ENCODE measurements at regions not wholly inside any gene's neighbourhood (a gene's known extent, or its start where the extent isn't known, plus 50 kb on each side); places are given as distances from the start of the nearest gene placed in this dataset.

DNA sequence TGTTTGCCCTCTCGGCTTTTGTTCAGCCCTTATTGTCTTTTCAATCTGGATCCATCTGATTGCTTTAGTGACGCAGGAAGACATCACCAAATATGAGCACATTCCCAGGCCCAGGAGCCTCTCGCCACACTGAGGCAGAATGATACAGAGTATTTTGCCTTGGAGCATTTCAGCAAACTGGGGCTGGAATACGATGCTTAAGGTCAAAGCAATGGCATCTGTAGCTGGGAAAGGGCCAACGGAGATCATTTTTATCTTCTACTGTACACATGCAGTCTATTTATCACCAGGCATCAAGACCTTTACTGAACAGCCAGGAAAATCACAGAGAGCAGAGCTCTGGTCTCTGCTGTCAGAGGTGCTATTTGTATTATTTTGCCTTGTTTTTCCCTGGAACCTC is 655.3 kb downstream of the RNF144B start:
- no peak for DNase-seq

DNA sequence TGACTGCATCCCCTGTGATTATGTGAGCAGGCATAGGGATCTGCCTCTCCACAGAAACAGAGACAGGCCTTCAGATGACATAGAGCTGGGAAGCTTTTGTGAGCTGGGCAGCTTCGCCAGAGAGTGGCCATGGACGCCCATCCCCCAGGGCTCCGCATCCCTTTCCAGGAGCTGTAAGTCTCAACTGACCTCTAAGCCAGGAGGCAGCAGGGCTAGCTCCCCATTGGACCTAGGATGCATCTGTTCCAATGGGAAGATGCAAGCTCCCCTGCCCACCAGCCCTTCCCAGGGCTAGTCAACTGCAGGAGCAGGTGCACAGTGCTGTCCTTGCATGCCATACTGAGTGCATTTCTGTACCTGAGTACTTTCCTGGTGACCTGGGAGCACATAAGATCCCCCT is 663.6 kb downstream of the RNF144B start:
- no peak for DNase-seq

DNA sequence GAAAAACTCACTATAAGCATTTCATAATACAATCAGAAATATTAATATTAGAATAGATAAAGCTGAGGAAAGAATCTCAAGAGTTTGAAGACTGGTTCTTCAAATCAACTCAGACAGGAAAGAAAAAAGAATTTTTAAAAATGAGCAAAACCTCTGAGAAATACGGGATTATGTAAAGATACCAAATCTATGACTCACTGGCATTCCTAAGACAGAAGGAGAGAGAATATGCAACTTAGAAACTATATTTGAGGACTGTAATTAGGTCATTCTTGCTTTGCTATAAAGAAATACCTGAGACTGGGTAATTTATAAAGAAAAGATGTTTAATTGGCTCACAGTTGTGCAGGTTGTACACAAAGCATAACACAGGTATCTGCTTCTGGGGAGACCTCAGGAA is 665.1 kb downstream of the RNF144B start:
- no peak for DNase-seq

DNA sequence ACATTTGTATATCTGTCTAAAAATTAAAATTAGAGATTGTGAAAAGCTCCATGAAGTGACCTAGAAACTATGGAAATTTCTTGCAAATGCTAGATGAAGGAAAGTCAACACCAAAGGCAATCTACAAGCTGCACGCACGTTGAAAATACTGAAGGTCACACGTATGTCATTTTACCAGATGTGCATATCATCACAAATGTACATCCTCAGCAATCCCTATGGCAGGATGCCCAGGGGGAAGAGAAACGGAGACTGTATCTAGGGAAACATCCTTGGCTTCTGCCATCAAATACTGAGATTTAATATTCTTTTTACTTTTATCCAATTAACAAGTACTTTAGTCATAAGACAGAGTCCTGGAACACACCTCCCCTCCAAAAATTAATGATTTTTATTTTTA is 672.0 kb downstream of the RNF144B start:
- DNase-seq, result no peak

DNA sequence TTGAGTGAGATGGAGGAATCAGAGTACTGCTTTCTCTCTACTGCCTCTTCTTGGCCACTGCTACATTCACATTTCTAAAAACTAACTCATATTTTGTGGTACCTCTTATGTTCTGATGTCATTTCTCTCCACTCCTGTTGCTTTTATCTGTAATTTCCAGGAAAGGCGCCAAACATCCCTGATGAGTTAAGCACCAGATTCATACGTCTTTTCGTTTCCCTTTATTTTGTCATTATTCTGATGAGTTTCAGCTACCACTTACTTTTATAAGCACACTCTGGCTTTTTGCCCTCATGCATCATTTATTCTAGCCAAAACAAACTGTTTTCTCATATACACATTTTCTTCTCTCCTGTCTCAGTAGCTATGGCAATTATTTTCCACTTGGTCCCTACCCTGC is 680.0 kb downstream of the RNF144B start:
- DNase-seq, result no peak

DNA sequence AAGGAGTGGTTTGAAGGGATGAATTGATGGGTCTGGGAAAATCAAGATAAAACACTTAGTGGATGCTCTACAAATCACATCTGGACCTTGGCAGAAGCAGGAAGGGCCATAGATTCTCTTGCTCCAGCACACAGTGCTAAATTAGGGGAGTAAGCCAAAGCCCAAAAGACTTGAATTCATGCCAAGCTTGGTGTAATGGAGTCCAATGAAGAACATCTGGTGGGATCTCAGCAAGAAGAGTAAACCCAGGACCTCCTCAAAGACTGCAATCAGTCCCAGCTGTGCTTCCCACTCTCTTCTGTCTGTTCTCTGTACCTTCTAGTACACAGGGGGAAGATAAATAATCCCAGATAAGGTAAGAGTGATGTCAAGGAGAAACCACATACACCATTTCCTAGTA is 683.4 kb downstream of the RNF144B start:
- no peak for DNase-seq

DNA sequence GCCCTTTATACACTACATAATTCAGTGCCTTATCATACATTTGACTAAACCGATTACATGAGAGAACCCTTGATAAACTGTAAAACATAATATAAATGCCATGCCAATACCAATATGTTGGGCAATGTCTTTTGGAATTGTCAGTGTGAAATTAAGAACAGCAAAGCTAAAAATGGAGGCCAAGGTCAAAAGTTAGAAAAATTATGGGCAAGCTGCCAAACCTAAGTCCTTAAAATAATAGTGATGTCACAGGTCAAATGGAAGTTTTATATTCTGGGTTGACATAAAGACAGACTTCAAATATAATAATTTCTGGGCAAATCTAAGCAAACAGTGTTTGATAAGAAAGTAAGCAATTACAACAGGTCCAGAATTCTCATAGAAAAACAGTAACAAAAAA is 696.7 kb downstream of the RNF144B start:
- no peak for DNase-seq

DNA sequence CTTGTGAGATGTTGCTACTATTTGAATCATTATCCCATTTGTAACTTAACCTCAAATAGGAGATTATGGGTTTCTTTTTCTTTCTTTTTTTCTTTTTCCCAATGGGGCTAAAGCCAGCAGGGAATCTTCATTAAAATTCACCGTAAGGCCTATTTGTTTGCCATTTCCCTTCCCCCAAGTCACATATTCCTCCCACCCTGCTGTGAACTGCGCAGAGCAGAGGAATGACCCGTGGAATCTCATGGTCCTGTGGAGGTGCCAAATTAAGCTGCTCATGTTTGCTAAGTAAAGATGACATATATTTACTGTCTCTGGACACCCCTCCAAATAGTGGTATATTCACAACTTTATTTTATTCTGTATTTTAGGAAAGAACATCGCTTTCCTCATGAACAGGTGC is 699.3 kb downstream of the RNF144B start:
- no peak for DNase-seq

DNA sequence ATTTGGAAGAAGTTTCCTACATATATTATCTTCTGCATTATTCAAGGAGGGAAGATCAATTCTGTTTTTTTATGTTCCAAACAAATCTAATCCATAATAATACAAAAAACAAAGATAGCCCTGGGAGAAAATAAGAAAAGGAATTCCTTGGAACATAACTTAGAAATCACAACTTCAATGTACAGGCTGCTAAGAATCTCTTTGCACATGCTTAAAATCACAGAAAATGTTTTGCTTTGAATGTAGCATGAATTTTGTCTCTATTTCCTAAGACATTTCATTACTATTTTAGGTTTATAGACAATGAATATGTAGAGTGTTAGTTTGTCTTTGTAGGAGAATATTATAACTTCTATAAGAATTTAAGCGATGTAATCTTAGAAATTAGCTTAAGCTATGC is 700.1 kb downstream of the RNF144B start:
- DNase-seq, result no peak

DNA sequence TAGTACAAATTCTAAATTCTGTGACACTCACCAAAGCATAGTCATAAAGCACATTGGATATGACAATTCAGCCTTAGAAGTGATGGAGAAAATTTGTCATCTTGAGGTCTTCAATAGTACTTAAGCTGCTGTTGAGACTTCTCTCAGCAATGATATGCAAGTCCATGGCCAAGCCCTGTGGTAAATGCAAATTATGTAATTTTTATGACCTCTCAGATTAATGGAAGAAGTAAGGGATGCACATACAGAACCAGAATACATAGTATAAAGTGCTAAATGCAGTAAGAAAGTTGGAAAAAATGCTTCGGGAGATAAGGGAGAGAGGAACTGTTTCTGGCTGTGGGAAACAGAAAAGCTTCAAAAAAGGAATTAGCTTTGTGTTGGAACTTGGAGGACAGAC is 700.7 kb downstream of the RNF144B start:
- DNase-seq, result no peak

DNA sequence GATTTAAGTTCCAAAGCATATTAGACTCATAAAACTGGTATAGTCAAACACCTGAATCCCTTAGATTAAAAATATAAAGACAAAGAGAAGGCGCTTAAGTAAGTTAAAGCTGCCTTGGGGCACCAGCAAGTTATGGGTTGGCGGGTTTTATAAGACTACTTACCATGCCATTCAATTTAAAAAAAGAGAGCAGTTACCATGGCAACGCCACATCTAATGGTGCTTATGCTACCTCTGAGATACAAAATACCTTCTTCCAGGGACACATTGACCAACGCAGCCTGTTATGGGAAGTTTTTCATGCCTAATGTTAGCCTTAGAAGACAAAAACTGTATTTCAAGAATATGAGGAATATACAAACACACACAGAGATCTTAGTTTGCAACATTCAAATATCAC is 713.6 kb downstream of the RNF144B start:
- no peak for DNase-seq

DNA sequence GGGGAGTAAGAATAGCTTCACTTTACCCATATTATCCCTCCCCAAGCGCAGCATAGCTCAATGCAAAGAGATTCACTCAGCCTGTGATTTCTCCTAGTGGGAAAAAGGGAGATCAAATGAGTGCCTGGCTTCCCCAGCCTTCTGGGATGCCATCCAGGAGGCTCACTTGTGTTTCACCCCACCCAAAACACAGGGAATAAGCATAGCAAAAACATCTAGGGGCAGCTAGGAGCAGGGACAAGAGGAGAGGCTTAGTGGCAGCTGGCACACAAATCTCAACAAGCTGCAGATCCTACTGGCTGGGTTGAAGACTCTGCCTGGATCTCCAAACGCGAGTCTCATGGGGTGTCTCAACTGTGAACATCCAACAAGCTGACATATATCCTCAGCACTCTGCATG is 715.8 kb downstream of the RNF144B start:
- DNase-seq, result no peak

DNA sequence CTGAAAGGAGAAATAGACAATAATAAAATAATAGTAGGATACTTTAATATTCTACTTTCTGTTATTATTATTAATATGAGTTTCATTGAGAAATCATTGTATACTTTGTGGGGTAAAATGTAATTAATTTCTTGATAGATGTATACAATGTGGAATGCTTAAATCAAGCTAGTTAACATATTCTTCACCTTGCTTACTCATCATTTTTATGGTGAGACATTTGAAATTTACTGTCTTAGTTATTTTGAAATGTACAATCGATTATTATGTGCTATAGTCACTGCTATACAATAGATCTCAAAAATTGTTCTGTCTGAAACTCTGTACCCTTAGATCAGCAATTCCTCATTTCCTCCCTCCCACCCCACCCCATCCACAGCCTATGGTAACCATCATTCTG is 720.3 kb downstream of the RNF144B start:
- DNase-seq, result no peak

DNA sequence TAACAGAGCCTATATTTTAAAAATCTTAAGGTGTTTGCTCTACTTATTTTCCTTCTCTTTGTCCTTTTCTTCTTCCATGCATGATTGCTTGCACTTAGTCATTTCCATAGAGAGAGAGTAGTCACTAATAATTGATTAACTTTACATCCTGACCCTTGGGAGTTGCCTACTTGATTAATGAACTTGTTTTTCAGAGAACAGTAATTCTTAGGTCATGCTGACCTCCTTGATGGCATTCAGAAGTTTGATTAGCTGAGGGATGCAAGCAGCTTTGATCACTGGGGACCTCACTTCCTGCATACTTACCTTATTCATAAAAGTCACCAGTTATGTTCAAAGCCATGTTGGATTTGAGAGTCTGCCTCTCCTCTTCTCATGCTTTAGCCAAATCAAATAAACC is 715.6 kb upstream of the ID4 start:
- DNase-seq, result no peak

DNA sequence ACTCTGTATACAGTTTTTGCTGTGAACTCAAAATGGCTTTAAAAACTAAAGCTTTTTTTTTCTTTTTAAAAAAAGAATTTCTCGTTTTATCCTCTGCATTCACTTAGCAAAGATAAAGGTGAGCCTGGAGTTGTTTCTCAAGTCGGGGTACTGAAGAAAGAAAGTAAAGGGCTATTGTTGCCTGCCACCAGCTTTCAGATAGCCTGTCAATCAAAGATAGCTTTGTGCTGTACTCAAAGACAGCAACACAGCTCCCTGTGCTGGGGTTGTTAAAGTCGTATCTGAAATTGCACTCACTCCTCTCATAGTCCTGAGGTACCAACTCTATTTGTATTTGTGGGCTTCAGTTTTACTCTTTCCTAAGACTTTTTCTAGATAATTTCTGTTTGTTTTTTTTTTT is 710.1 kb upstream of the ID4 start:
- DNase-seq, result no peak

DNA sequence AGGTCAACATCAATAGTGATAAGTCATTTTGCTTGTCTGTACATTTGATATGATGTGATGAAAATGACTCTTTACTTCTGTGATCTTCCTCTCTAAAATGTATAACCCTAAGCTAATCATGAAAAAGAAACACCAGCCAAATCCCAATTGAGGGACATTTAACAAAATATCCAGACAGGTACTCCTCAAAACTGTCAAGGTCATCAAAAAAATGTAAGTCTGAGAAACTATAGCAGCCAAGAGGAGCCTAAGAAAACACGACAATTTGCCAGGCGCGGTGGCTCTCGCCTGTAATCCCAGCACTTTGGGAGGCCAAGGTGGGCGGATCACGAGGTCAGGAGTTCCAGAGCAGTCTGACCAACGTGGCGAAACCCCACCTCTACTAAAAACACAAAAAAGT is 708.5 kb upstream of the ID4 start:
- no peak for DNase-seq

DNA sequence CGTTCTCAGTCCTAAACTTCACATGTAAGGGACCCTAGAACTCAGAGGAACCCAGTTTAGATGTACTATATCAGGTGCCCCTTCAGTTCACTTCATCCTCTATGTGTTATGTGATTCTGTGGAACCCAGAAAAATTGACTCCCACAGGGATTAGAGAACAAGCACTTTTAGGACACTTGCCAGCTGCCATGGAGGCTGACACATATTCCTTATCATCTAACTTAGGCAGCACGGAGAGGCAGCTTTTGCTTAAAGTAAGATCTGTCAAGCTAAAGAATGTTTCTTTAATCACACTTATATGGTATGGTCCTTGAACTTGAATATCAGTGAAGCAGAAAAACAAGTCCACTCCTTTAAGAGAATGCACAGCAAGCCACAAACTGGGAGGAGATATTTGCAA is 701.5 kb upstream of the ID4 start:
- DNase-seq, result no peak

DNA sequence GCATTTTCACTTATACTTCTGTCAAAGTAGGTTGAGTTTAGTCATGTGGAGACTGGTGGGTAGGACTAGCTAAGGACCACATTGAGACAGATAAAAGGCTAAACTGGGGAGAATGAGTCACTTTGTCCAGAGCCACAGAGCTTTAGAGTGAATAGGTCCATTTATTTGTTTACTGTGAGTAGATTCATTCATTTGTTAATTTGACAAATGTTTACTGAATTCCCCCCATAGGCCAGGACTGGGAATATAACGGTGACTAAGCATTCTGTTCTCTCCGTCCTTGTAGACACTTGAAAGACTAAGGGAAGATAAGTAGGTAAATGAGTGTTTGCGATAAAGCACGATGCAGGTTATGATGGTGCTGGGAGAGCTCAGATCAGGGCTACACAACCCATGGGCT is 699.7 kb upstream of the ID4 start:
- peak; percentile 22 for DNase-seq

DNA sequence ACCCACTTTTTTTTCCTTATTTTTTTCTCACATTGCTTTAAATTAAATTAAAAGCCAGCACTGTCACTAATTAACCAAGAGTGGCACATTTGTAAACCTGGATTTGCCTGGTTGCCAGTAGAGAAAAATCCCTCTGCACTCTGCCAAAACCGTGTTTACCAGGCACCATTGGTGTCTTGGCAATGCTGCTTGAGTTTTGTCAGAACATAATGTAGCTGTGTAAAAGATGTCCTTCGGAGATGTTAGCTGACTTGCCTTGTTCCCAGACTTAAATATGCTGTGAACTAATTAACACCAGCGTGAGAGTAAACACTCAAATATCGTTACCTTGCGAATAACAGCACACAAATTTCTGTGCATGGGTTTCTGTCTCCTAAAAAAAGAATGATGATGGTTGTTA is 694.9 kb upstream of the ID4 start:
- DNase-seq, result no peak

DNA sequence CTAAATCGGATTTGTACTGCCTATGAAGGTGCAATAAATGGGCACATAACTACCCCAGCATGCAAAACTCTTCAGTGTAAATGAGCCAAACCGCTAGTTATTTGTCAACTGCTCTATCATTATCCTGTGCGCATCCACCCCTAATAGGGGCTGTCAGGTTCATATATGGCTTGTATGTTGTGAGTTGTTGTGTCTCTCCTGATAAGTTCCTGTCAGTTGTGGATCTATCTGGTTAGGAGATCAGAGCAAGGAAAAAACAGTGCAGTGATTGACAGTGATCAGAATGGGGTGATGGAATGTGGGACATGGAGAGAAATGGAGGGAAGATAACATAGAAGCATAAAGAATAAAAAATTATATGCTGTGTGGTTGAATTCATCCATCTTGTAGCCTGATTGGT is 686.9 kb upstream of the ID4 start:
- DNase-seq, result no peak

DNA sequence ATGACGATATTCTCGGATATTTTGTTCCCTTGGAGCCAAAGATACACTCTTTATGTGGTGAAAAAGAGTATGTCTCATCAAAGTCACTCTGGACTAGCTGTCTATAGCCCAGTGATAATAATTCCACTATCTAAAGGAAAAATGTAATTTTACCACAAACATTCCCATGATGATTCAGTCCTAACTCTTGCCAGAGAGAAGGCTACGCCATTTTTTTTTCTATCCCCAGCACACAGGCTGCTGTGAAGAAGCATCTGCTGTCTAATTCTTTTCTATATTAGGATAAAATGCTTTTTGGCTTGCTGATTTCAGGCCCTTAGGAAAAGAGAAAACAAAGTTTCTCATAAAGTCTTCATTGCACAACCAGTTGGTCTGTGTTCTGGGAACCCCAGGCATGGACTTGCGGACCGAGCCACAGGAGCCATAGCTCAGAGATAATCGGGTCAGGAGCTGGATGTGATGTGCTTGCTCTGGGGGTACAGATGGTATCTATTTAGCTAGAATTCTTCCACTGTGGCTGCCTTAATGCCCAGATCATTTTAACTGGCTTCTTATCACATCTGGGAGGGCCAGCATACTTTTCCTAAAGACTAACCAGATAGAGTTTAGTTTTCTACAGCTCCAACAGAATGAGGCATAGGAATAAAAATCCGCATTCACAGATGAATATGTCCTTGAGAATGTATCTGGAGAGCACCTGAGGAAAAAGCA is 683.7 kb upstream of the ID4 start:
- no peak for DNase-seq

DNA sequence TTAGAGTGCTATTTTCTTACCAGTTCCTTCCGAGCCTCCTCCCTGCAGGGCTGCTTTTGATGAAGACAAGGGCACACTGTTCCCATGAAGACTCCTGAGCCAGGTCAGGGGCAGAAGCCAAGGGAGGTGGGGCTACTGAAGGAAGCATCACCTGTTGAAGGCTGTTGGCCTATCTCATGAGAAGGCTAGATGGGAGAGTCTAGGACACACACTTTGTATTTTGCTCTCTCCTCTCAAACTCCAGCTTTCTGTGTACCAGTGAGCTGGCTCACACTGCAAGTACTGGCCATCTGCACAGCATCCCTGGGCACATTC is 683.2 kb upstream of the ID4 start:
- no peak for DNase-seq

DNA sequence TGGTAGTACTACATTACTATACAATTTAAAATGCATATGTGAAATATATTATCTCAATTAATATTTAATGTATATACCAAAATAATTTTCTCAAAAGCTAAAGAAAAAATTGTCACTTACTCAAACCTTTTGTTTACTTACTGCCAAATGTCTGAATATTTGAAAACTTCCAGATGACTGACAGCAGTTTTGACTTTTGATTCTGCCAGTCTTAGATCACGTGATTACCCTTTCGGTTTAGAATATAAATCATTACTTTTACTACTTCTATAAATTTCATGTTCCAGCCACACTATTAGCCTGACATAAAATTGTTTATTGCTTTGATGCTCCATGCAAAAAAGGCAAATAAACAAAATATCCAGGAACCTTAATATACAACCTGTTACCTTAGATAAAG is 680.7 kb upstream of the ID4 start:
- DNase-seq, result no peak

DNA sequence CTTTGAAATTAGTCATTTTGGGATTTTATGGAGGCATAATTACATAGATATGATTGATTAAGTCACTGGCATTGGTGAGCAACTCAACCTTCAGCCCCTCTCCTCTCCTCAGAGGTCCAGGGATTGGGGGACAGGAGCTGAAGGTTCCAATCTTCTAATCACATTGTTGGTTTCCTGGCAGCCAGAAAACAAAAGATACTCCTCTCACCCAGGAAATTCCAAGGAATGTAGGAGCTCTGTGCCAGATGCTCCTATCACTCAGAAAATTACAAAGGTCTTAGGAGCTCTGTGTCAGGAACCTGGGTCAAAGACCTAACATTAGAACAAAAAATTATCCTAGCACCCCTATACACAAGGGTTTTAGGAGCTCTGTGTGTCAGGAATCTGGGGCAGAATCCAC is 679.7 kb upstream of the ID4 start:
- no peak for DNase-seq

DNA sequence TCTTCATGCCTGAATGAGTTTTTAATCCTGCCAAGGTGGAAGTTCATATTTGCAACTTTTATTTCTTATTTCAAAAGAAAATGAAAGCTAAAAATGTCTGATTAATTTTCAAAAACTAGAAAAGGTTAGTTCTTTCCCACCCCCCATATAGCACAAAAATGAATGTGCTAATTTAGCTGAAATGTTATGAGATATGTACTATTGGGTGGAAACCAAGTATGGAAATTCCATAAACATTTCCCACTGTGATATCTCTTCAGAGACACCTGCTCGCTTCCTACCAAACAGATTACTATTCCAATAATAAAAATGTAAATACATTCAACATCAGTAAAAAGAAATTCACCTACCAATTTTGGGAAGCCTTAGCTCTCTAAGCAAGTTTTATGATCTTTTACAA is 678.6 kb upstream of the ID4 start:
- no peak for DNase-seq

DNA sequence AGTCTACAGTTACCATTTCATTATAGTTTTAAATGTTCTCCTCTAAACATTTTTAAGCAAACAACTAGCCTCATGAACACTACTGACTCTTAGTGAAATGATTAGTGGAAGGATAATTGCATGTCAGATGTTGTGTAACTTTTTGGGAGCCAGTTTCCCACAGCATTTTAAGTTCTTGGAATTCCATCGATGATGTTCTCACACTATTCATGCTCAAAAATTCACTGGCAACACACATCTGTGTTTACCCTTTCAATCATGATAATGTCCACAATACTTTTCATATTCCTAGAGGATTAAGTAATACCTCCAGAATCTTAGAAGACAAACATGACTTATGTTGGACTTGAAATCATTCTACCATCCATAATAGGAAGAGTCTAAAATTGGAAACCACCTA is 678.1 kb upstream of the ID4 start:
- no peak for DNase-seq

Measured in DMS153 (cell line).